Stomach (tissue), 8 donors: ENCODE measurements at regions not wholly inside any gene's neighbourhood (a gene's known extent, or its start where the extent isn't known, plus 50 kb on each side); places are given as distances from the start of the nearest gene placed in this dataset.

Experiments
- DNase-seq, 2 donors: peaks; one replicate each; pipeline versions ENCODE4 v3.0.0 to v3.0.0-alpha.2; 2013 to 2019
- H3K27ac ChIP-seq, 5 donors: fragments of 200-600 bp in 4 of 5; sonication (generic) in 4 of 5; one replicate each; pipeline ENCODE4 v1.5.1; 2013 to 2019; ENCODE audit warnings: mild to moderate bottlenecking in 1 of 5, moderate library complexity in 1 of 5
- H3K27me3 ChIP-seq, 3 donors: fragments of 200-600 bp; sonication (generic); one replicate each; pipeline ENCODE4 v1.5.1; 2017 to 2019; ENCODE audit warnings: mixed run types in 1 of 3
- H3K36me3 ChIP-seq, 4 donors: fragments of 200-600 bp; sonication (generic); 1 replicate in 3 of 4; 2 replicates in 1 of 4; pipeline ENCODE4 v1.5.1; 2016 to 2019
- H3K4me1 ChIP-seq, 4 donors: fragments of 200-600 bp; sonication (generic); one replicate each; pipeline ENCODE4 v1.5.1; 2016 to 2019
- H3K4me3 ChIP-seq, 4 donors: fragments of 200-600 bp; sonication (generic) in 3 of 4; one replicate each; pipeline ENCODE4 v1.5.1; 2016 to 2019; ENCODE audit warnings: mild to moderate bottlenecking in 1 of 4
- H3K9me3 ChIP-seq, 4 donors: fragments of 200-600 bp; sonication (generic); one replicate each; pipeline ENCODE4 v1.5.1; 2016 to 2019
- CTCF ChIP-seq, 7 experiments: fragments of 450-650 bp in 4 of 7; fragments of 200-600 bp in 3 of 7; sonication (generic) in 3 of 7; IDR thresholded peaks; one replicate each; pipeline ENCODE4 v1.5.1; 2016 to 2019; ENCODE audit warnings: antibody characterized with exemption in 7 of 7, control low read depth in 2 of 7, mild to moderate bottlenecking in 1 of 7
- EP300 ChIP-seq: sonication (generic); formaldehyde crosslinking; IDR thresholded peaks from one replicate; pipeline ENCODE4 v1.6.1; 2017; ENCODE audit warnings: antibody characterized with exemption
- POLR2A ChIP-seq, 4 donors: fragments of 450-650 bp; IDR thresholded peaks; one replicate each; pipeline ENCODE4 v1.6.1; 2016; ENCODE audit warnings: antibody characterized with exemption in 4 of 4, control low read depth in 2 of 4, mild to moderate bottlenecking in 1 of 4, moderate library complexity in 1 of 4
- POLR2AphosphoS5 ChIP-seq, 3 donors: sonication (generic); formaldehyde crosslinking; IDR thresholded peaks; one replicate each; pipeline ENCODE4 v1.6.1; 2016; ENCODE audit warnings: antibody characterized with exemption in 3 of 3
- WGBS, 5 donors: extraction: QIAGEN DNeasy Blood & Tissue Kit in 3 of 5; methylation state at CpG; one replicate each; pipeline versions ENCODE4 v1.1.5 to v1.1.7; 2013 to 2018; 5-methylcytosine and 5-hydroxymethylcytosine counted together
- intact Hi-C: fragments of 100-400 bp; cut with DNase I; formaldehyde crosslinking; loops from one replicate; pipeline ENCODE4 v1.15.1; 2023; ENCODE audit warnings: low total_unique reads
- donor health status: healthy with polysubstance abuse.
- donor health status: Bipolar disorder and iron deficiency.
- donor health status: healthy.

GRCh38 chr3:159800434-159801155 lies 188.0 kb upstream of the IL12A start:
- Histone ChIP-seq H3K9me3 (no peaks in the 10 kb centered on the region), H3K27ac (peak overlapping the region in 3 of 5 donors; percentile 76 to 86 (median 79)), H3K4me1 (peaks cover 0 to 68% (median 26%) of the 10 kb centered on the region in 4 donors), H3K27me3 (no peaks in the 10 kb centered on the region), H3K36me3 (no peaks in the 10 kb centered on the region), H3K4me3 (no peak overlapping the region)
- intact Hi-C loops, result loop anchor here (10.0 kb wide), 1 partner anchor 536 kb away; no protein-coding TSS in a partner anchor
- no peak for TF ChIP-seq EP300
- TF ChIP-seq POLR2AphosphoS5 (IDR thresholded peaks at IDR 0.05), result no peak
- TF ChIP-seq POLR2A (IDR thresholded peaks at IDR 0.05), result no peak
- TF ChIP-seq CTCF (IDR thresholded peaks at IDR 0.05), result no peak
- WGBS, 5 donors, result 62 to 80% (median 68%) methylated on average over 6 of the region's 6 CpGs
- no peak for DNase-seq

GRCh38 chr3:159802864-159803263 lies 185.8 kb upstream of the IL12A start:
- Histone ChIP-seq H3K9me3 (no peaks in the 10 kb centered on the region), H3K27ac (peak overlapping the region in 2 of 5 donors; percentile 18 to 74), H3K27me3 (no peaks in the 10 kb centered on the region), H3K4me1 (peaks cover 7 to 71% (median 34%) of the 10 kb centered on the region in 4 donors), H3K36me3 (no peaks in the 10 kb centered on the region), H3K4me3 (no peak overlapping the region)
- DNase-seq, result no peak
- 67 to 89% (median 81%) methylated on average over 2 of the region's 2 CpGs for WGBS, 5 donors
- no peak for TF ChIP-seq CTCF (IDR thresholded peaks at IDR 0.05)
- no peak for TF ChIP-seq POLR2A (IDR thresholded peaks at IDR 0.05)
- no peak for TF ChIP-seq EP300
- TF ChIP-seq POLR2AphosphoS5 (IDR thresholded peaks at IDR 0.05), result no peak
- intact Hi-C loops, result loop anchor here (10.0 kb wide), 1 partner anchor 538 kb away; no protein-coding TSS in a partner anchor

GRCh38 chr3:159803459-159803858 lies 185.2 kb upstream of the IL12A start:
- Histone ChIP-seq H3K36me3 (no peaks in the 10 kb centered on the region), H3K27ac (peak overlapping the region in 2 of 5 donors; percentile 72 to 74), H3K27me3 (no peaks in the 10 kb centered on the region), H3K9me3 (no peaks in the 10 kb centered on the region), H3K4me1 (peaks cover 7 to 66% (median 34%) of the 10 kb centered on the region in 4 donors), H3K4me3 (no peak overlapping the region)
- intact Hi-C loops, result loop anchor here (10.0 kb wide), 1 partner anchor 539 kb away; no protein-coding TSS in a partner anchor
- TF ChIP-seq EP300, result no peak
- TF ChIP-seq POLR2AphosphoS5 (IDR thresholded peaks at IDR 0.05), result no peak
- no peak for TF ChIP-seq POLR2A (IDR thresholded peaks at IDR 0.05)
- no peak for TF ChIP-seq CTCF (IDR thresholded peaks at IDR 0.05)
- peak in 1 of 2 donors; percentile 23 for DNase-seq
- WGBS, 5 donors, result 51 to 65% (median 58%) methylated on average over 3 of the region's 3 CpGs

- Histone ChIP-seq H3K27ac (peak overlapping the region in 4 of 5 donors; percentile 5 to 74 (median 48)), H3K4me1 (peaks cover 4 to 55% (median 29%) of the 10 kb centered on the region in 4 donors)
- intact Hi-C loops, result loop anchor here (10.0 kb wide), 1 partner anchor 540 kb away; no protein-coding TSS in a partner anchor
Observed at GRCh38 chr3:159804726-159805410, 183.8 kb upstream of the IL12A start.

More at GRCh38 chr3:159804726-159805410, 183.8 kb upstream of the IL12A start:
- peak; percentile 58 to 92 for DNase-seq
- Histone ChIP-seq H3K36me3 (no peaks in the 10 kb centered on the region), H3K9me3 (no peaks in the 10 kb centered on the region), H3K27me3 (no peaks in the 10 kb centered on the region), H3K4me3 (no peak overlapping the region)
- WGBS, 5 donors, result 37 to 50% (median 40%) methylated on average over 5 of the region's 5 CpGs
- TF ChIP-seq POLR2AphosphoS5 (IDR thresholded peaks at IDR 0.05), result peak in 1 of 3 donors; percentile 11
- peak in 5 of 7 experiments; percentile 76 to 87 (median 82) for TF ChIP-seq CTCF (IDR thresholded peaks at IDR 0.05)
- no peak for TF ChIP-seq EP300
- no peak for TF ChIP-seq POLR2A (IDR thresholded peaks at IDR 0.05)
